Panc1 (cell line): ENCODE measurements at regions not wholly inside any gene's neighbourhood (a gene's known extent, or its start where the extent isn't known, plus 50 kb on each side); places are given as distances from the start of the nearest gene placed in this dataset.

Source experiments
- ATAC-seq: fragments of 200-7000 bp; cut with Tn5 transposase; 2 replicates; pipeline ENCODE4 v1.9.1; 2020; ENCODE audit warnings: mild to moderate bottlenecking, moderate library complexity
- BruUV-seq: library from RNA; stranded (reverse); fragments of 400-500 nt; replicated peaks from 2 replicates; lab custom pipeline; 2021; lab: Mats Ljungman, UMichigan
- CTCF ChIA-PET: fragments of 300-600 bp; sonication (Branson Sonifier 250); formaldehyde crosslinking; loops from one replicate; lab custom pipeline; 2022; ENCODE audit warnings: antibody characterized with exemption; lab: Charles Lee
- POLR2A ChIA-PET: fragments of 300-600 bp; sonication (Branson Sonifier 250); formaldehyde crosslinking; loops from one replicate; lab custom pipeline; 2022; ENCODE audit warnings: antibody characterized with exemption; lab: Charles Lee
- DNase-seq: peaks from one replicate; pipeline ENCODE4 v3.0.0-alpha.2; 2010; ENCODE audit warnings: low read depth, low spot score
- H3K27ac ChIP-seq: 2 replicates; pipeline ENCODE4 v1.5.1; 2011; ENCODE audit warnings: mild to moderate bottlenecking, low read length, inconsistent platforms
- H3K27me3 ChIP-seq: fragments of 200-500 bp; sonication (Bioruptor generic); 2 replicates; pipeline ENCODE4 v1.6.0; 2014; ENCODE audit warnings: low read length, inconsistent platforms; ENCODE audit not compliant: control insufficient read depth, insufficient read depth
- H3K36me3 ChIP-seq: fragments of 200-500 bp; sonication (Bioruptor generic); 2 replicates; pipeline ENCODE4 v1.5.1; 2014; ENCODE audit warnings: inconsistent platforms, mild to moderate bottlenecking, low read length, moderate library complexity; ENCODE audit not compliant: control insufficient read depth, insufficient read depth
- H3K4me1 ChIP-seq: 2 replicates; pipeline ENCODE4 v1.5.1; 2011; ENCODE audit warnings: inconsistent platforms, mild to moderate bottlenecking, low read length, moderate library complexity; ENCODE audit not compliant: control insufficient read depth, insufficient read depth
- H3K4me3 ChIP-seq, 2 experiments: 2 replicates each; pipeline ENCODE4 v1.5.1; 2011 to 2012; ENCODE audit warnings: low read depth in 2 of 2, low read length in 2 of 2, mild to moderate bottlenecking in 2 of 2, inconsistent platforms in 1 of 2, moderate library complexity in 1 of 2
- H3K9me3 ChIP-seq: fragments of 200-500 bp; sonication (Bioruptor generic); 2 replicates; pipeline ENCODE4 v1.5.1; 2014; ENCODE audit warnings: low read depth, mild to moderate bottlenecking, inconsistent platforms, low read length, moderate library complexity; ENCODE audit not compliant: control insufficient read depth, insufficient read depth
- CTCF ChIP-seq: fragments of 450-650 bp; IDR thresholded peaks from 2 replicates; pipeline ENCODE4 v1.5.1; 2017; ENCODE audit warnings: mild to moderate bottlenecking
- POLR2AphosphoS5 ChIP-seq: IDR thresholded peaks from 2 replicates; pipeline ENCODE4 v1.6.1; 2012; ENCODE audit warnings: mild to moderate bottlenecking, low read depth, low read length, moderate library complexity
- REST ChIP-seq, 2 experiments: IDR thresholded peaks; 2 replicates each; pipeline ENCODE4 v1.6.1; 2011 to 2012; ENCODE audit warnings: low read depth in 2 of 2, control low read depth in 1 of 2, low read length in 1 of 2, mild to moderate bottlenecking in 1 of 2, moderate library complexity in 1 of 2; ENCODE audit not compliant: insufficient read depth in 1 of 2
- SIN3A ChIP-seq: IDR thresholded peaks from 2 replicates; pipeline ENCODE4 v1.6.1; 2012; ENCODE audit warnings: low read depth, mild to moderate bottlenecking, low read length, moderate library complexity, borderline replicate concordance; ENCODE audit not compliant: insufficient read depth
- TCF7L2 ChIP-seq: IDR thresholded peaks from 2 replicates; pipeline ENCODE4 v1.6.1; 2011; ENCODE audit warnings: mild to moderate bottlenecking, low read depth, low read length, inconsistent platforms
- in situ Hi-C: cut with HindIII; loops from 2 replicates; pipeline ENCODE4 v1.10.0; 2016; ENCODE audit warnings: low sequenced_read_pairs, low pct_unique_long_range_greater_than_20kb
- intact Hi-C: fragments of 100-400 bp; cut with micrococcal nuclease; formaldehyde crosslinking; loops from one replicate; pipeline ENCODE4 v1.10.0; 2022; ENCODE audit not compliant: unreplicated experiment

DNA sequence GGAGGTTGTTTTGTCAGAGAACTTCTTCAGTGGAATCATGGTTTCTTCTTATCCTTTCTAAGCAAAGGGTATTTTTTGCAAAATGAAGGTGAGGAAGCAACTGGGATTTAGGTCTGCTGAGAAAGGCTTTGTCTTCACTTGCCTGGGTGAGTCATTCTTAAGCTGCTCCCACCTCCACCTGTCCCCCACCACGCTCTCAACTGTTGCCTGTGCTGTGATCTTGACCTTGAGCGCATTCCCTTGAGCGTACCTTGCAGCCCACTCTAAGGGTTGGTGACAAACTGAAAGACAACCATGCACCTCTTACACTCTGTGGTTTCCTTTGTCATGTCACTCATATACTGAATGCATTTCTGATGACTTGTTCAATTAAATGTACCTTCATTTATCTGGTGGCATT is 641.1 kb downstream of the RNF144B start:
- no TSS peak for BruUV-seq

DNA sequence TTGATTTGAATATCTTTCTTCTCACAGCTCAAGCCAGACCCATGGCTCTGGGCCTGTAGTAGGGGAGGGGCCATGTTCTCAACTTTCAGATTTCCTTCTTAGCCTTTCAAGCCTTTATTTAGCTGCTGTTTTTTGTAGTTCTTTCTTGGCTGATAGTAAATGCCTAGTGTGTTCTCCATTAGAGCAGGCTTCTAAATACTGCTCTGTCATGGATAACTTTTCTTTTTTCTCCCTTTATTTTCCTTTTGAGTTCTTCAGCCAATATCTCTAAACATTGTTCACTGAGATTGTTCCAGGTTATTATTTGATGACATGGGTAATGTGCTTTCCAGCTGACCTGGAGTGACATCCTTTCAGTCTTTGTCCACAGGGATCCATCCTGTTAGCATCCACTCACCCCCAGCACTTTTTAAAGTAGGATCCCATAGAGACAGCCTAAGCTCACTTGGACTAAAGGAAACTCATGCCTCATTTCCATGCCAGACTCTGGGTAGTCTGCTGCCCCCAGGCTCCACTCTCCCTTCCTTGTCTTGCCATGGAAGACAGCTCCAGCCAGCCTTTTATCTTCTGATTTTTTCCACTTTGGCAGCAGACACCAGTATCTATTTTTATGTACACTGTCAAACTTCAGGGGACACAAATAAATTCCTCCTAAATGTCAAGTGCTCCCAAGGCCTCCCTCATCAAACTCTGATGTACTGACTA is 645.6 kb downstream of the RNF144B start:
- no TSS peak for BruUV-seq
- TF ChIP-seq POLR2AphosphoS5 (no peak), CTCF (no peak), TCF7L2 (no peak), REST (IDR thresholded peaks at IDR 0.05; ENCODE audit: insufficient read depth in 1 of 2, low read depth in 2 of 2, low read length in 1 of 2) (no peak), SIN3A (no peak)
- ATAC-seq: no peak
- no peak for DNase-seq
- Histone ChIP-seq H3K9me3 (no peaks in the 10 kb centered on the region), H3K27ac (no peak overlapping the region), H3K36me3 (no peaks in the 10 kb centered on the region), H3K27me3 (no peaks in the 10 kb centered on the region), H3K4me3 (no peak overlapping the region), H3K4me1 (no peaks in the 10 kb centered on the region)
- ChIA-PET CTCF (no interaction called here), POLR2A (no interaction called here)
- intact Hi-C loops (no loop called here), in situ Hi-C loops (no loop called here)

More for the DNA sequence above, 641.1 kb downstream of the RNF144B start:
- ChIA-PET CTCF (no interaction called here), POLR2A (no interaction called here)
- in situ Hi-C loops (no loop called here), intact Hi-C loops (loop anchor here (10.0 kb wide), 1 partner anchor 1027 kb away; no protein-coding TSS in a partner anchor)
- no peaks in the 10 kb centered on the region for H3K36me3 ChIP-seq
- H3K27ac ChIP-seq: no peak overlapping the region
- H3K9me3 ChIP-seq: no peaks in the 10 kb centered on the region
- DNase-seq (no peak), ATAC-seq (no peak)
- H3K4me3 ChIP-seq: no peak overlapping the region
- H3K4me1 ChIP-seq: no peaks in the 10 kb centered on the region
- TF ChIP-seq POLR2AphosphoS5: no peak
- no peak for TF ChIP-seq TCF7L2
- TF ChIP-seq CTCF: no peak
- TF ChIP-seq REST (IDR thresholded peaks at IDR 0.05; ENCODE audit: insufficient read depth in 1 of 2, low read depth in 2 of 2, low read length in 1 of 2): no peak
- TF ChIP-seq SIN3A: no peak
- H3K27me3 ChIP-seq: no peaks in the 10 kb centered on the region
